ENCODE measurements at regions not wholly inside any gene's neighbourhood (a gene's known extent, or its start where the extent isn't known, plus 50 kb on each side); places are given as distances from the start of the nearest gene placed in this dataset.

DNA sequence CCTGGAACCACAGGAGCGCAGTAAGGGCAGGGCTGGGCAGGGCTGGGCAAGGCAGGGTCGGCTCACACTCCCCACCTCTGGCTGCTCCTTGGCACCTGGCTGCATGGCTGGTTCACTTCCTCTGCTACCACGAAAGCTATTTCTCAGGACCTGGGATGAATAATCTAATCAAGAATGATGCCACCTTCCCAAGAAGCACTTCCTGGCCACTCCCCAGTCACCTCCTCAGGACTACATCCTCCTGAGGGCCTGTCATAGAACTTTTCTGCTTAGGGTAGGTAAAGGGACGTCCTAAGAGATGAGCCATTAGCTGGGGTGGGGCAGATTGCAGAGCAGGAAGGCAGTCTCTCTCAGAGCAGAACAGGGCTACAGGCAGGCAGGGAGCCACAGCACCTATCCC lies 288.2 kb upstream of the MAP3K1 start:
- TF ChIP-seq GABPA (IDR thresholded peaks at IDR 0.05; ENCODE audit: low read depth) (no peak), POLR2AphosphoS5 (IDR thresholded peaks at IDR 0.05; ENCODE audit: low read depth) (no peak)
- TF ChIP-seq, protein P1, sequence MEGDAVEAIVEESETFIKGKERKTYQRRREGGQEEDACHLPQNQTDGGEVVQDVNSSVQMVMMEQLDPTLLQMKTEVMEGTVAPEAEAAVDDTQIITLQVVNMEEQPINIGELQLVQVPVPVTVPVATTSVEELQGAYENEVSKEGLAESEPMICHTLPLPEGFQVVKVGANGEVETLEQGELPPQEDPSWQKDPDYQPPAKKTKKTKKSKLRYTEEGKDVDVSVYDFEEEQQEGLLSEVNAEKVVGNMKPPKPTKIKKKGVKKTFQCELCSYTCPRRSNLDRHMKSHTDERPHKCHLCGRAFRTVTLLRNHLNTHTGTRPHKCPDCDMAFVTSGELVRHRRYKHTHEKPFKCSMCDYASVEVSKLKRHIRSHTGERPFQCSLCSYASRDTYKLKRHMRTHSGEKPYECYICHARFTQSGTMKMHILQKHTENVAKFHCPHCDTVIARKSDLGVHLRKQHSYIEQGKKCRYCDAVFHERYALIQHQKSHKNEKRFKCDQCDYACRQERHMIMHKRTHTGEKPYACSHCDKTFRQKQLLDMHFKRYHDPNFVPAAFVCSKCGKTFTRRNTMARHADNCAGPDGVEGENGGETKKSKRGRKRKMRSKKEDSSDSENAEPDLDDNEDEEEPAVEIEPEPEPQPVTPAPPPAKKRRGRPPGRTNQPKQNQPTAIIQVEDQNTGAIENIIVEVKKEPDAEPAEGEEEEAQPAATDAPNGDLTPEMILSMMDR (IDR thresholded peaks at IDR 0.05; ENCODE audit: insufficient read depth, low read length) = no peak
- TF ChIP-seq, protein P2, sequence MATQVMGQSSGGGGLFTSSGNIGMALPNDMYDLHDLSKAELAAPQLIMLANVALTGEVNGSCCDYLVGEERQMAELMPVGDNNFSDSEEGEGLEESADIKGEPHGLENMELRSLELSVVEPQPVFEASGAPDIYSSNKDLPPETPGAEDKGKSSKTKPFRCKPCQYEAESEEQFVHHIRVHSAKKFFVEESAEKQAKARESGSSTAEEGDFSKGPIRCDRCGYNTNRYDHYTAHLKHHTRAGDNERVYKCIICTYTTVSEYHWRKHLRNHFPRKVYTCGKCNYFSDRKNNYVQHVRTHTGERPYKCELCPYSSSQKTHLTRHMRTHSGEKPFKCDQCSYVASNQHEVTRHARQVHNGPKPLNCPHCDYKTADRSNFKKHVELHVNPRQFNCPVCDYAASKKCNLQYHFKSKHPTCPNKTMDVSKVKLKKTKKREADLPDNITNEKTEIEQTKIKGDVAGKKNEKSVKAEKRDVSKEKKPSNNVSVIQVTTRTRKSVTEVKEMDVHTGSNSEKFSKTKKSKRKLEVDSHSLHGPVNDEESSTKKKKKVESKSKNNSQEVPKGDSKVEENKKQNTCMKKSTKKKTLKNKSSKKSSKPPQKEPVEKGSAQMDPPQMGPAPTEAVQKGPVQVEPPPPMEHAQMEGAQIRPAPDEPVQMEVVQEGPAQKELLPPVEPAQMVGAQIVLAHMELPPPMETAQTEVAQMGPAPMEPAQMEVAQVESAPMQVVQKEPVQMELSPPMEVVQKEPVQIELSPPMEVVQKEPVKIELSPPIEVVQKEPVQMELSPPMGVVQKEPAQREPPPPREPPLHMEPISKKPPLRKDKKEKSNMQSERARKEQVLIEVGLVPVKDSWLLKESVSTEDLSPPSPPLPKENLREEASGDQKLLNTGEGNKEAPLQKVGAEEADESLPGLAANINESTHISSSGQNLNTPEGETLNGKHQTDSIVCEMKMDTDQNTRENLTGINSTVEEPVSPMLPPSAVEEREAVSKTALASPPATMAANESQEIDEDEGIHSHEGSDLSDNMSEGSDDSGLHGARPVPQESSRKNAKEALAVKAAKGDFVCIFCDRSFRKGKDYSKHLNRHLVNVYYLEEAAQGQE (IDR thresholded peaks at IDR 0.05; ENCODE audit: insufficient replicate concordance, low read depth) = no peak

Measured in HL-60 (cell line).